Stimulated activated CD8-positive, alpha-beta memory T cell treated with anti-CD3 and anti-CD28 coated beads, Interleukin-12 subunit alpha, Interleukin-12 subunit beta, amount 100 ng/mL, for 1 hour (primary cell): ENCODE measurements at regions not wholly inside any gene's neighbourhood (a gene's known extent, or its start where the extent isn't known, plus 50 kb on each side); places are given as distances from the start of the nearest gene placed in this dataset.
"Not testable (repeated sequence)": the region's sequence is repeated elsewhere in the genome, so short reads cannot be mapped to it uniquely, and the experiment has no call there.

Experiments
- DNase-seq: peaks from one replicate; pipeline ENCODE4 v3.0.0-alpha.2; 2020; ENCODE audit warnings: low read depth

GRCh38 chr13:87736849-87737385 lies 65.7 kb downstream of the SLITRK5 start:
- no peak for DNase-seq

DNA sequence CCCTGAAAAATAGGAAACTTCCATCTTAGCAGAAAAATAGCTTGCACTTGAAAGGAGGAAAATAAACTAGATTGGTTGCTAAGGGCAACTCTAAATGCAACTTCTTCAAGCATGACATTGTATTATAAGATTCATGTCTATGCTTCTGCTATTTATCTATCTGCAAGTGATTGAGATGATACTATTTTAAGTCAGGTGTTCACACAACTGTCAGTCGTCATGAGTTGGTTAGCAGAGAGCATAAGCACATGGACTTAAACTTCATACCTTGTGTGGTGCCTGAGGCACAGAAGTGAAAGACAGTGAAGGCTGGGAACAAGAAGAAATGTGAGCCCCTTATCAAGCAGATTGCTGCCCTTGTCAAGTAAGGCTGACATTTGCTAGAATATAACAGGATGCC lies 82.9 kb downstream of the SLITRK5 start:
- no peak for DNase-seq

DNA sequence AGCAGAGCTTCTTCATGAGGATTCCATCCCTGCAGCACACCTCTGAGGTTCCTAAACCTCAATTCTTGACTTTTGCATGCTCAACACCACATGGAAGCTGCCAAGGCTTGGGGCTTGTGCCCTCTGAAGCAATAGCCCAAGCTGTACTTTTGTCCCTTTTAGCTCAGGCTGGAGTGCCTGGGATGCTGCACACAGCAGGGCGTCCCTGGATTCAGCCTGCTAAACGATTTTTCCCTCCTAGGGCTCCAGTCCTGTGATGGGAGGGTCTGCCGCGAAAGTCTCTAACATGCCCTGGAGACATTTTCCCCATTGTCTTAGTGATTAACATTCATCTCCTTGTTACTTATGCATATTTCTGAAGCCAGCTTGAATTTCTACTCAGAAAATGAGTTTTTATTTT lies 98.3 kb downstream of the SLITRK5 start:
- DNase-seq = no peak

GRCh38 chr13:87777387-87777786 lies 106.2 kb downstream of the SLITRK5 start:
- DNase-seq = no peak

DNA sequence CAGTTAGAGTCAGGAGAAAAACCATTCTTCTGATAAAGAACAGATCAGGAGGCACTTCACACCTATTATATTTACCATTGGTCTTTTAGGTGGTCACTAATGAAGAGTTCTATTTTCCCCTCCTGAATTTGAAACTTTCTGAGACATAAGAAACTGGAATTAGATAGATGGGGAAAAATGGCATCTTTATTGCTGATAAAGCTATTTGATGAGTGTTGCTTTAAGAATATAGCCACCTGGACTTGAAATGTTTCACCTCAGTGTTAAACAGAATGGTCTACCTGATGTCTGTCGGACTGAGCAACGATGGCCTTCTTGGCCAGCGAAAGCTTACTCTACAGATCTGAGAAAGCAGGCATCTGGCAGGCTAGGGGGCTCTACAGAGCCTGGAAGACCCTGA lies 107.0 kb downstream of the SLITRK5 start:
- no peak for DNase-seq

- no peak for DNase-seq
Measured at GRCh38 chr13:87779426-87779825, 108.3 kb downstream of the SLITRK5 start.

DNA sequence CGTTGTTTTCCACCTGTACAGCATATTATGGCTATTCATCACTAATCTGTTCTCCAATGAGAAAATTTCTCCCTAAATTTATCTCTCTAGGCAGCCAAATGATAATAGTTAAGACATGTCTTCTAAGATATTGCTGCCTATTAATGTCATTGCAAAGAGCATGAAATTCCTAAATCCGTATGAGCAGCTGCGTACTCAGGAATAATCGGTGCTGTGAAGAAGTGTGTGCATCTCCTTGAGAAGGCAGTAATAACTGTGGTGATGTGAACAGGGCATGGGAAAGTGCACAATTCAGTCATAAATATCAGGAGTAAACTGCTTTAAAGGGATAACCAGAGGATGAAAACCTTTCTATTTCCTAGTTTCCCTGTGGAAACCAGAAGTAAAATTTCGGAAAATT lies 112.2 kb downstream of the SLITRK5 start:
- no peak for DNase-seq

DNA sequence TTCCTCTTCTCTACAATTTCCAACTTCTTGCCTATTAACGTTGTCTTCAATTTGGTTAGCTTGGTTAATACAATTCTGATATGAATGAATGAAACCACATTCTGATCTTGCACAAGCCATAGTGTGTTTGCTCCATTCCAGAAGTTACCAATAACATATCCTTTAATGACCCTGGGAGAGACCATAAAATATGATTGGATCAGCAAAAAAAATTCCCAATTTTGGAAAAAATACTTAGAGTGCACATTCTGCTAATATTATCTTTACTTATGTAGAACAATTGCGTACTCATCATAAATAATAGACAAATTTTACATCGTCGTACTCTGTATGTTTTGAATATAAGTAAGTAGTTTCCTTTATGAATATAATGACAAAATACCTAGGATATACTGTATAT lies 117.2 kb downstream of the SLITRK5 start:
- no peak for DNase-seq

DNA sequence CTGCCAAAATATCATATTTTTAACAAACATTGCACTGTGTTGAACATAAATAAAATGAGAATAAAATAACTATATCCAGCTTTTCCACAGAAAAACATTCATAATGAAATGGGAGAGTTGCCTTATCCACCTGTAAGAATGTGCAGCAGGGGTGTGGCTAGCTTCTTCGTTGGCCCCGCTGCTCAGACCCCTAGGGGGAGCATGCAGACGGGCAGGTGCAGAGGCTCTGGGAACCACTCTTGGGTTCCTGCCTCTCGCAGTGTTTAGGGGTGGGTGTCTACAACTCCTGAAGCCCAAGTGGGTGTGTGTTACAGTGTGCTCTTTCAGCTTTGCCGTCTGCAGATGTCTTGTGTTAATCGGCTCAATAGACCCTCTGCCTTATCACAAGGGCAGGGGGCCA lies 121.7 kb downstream of the SLITRK5 start:
- DNase-seq = no peak

DNA sequence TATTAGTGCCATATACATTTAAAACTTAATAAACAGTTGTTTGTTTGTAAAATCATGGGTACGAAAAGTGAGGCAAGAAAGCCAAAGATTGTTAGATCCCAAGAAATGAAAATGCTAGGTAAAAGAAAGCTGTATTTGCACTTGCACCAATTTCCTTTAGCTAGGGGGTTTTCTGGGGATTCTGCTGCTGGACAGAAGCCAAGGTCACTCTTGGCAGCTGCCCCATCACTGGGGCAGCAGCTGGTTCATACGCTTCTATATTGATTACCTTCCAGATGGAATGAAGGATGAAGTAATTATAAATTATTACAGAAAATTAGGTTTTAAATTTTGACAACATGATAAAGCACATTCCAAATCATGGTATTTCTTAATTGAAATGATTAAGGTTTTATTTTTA lies 127.4 kb downstream of the SLITRK5 start:
- no peak for DNase-seq

DNA sequence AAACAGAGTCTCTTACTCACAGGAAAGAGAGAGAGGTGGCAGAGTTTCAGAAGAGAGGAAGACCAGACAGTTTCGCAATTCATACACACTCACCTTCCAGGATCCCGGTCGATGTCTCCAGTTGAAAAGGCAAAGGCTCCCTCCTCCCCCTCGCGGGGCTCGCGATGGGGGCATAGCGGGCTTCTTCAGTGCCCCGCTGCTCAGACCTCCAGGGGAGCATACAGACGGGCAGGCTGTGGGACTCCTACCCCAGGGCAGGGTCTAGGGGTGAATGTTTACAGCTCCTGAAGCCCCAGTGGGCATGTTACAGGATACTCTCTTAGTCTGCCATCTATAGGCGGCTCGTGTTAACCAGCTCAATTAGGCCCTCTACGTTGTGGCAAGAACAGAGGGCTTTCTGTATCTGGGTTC lies 139.2 kb downstream of the SLITRK5 start:
- no peak for DNase-seq

DNA sequence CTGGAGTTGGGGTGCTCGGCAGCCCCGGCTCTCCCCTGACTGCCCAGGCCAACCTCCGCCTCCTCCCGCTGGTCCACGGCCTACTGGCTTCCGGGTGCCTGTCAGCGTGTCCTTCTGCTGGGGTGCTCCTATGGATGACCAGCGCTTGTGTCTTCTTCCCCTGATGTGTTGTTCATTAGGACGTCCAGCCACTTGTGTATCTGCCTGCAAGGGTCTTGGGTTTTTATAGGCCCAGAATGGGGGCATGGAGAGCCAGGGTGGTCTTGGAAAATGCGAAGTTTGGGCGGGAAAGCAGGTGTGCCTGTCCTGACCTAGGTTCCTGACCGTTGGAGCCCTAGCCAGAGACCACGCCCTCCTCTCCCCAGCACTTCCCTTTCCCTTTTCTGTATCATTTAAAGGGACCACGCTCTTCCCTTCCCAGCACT lies 139.8 kb downstream of the SLITRK5 start:
- DNase-seq = no peak

GRCh38 chr13:87814403-87814802 lies 143.2 kb downstream of the SLITRK5 start:
- DNase-seq = no peak

DNA sequence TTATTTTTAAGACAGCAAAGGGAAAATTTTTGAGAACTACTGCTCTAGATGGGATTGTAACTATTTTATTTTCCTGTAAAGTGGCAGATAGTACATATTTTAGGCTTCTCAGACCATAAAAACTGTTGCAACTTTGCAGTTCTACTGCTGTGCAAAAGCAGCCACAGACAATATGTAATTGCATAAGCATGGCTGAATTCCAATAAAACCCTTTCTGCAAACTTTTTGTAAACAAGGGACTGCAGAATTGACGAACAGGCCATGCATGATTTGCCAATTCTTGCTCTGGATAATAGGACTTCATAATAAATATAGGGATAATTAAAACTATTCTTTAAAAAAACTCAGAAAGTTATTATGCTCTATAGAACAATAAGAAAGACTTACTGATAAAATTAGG lies 149.1 kb downstream of the SLITRK5 start:
- DNase-seq = no peak

DNA sequence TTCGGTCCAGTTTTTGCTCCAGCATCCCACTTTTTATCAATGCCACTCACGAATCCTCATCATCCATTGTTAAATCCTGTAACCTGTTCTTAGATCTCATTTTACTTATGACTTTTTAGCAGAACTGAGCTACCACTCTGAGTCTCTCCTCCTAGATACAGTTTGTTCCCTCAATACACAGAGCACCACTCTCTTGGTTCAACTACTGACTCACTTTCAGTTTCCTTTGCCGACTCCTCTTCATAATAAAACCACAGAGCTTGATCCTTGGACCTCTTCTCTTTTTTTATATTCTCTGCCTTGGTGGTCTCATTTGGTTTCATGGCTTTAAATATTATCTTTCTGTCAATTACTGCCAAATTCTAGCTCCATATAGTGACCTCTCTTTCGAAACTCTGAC lies 150.3 kb downstream of the SLITRK5 start:
- no peak for DNase-seq

GRCh38 chr13:87826301-87826700 lies 155.1 kb downstream of the SLITRK5 start:
- DNase-seq = not testable (repeated sequence)

GRCh38 chr13:87827479-87827878 lies 156.3 kb downstream of the SLITRK5 start:
- no peak for DNase-seq

- DNase-seq = no peak
Measured at GRCh38 chr13:87837522-87837921, 166.4 kb downstream of the SLITRK5 start.

DNA sequence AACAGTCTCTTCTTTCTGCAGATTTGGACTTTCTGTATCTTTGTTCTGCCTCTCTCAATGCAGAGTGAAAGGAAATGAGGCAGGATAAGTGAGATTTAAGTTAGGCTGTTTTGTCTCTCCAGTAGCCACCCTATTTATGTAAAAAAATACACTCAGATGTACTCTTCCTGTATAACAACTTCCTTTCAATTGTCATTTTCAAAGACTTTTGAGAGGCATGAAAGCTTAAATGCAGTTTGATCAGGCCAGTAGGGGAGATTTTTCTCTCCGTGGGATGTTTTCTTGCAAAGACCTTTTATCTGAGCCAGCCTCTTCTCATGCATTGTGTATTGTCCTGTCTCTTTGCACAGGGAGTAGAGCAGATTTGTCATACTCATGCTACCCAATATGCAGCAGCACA lies 166.8 kb downstream of the SLITRK5 start:
- no peak for DNase-seq

DNA sequence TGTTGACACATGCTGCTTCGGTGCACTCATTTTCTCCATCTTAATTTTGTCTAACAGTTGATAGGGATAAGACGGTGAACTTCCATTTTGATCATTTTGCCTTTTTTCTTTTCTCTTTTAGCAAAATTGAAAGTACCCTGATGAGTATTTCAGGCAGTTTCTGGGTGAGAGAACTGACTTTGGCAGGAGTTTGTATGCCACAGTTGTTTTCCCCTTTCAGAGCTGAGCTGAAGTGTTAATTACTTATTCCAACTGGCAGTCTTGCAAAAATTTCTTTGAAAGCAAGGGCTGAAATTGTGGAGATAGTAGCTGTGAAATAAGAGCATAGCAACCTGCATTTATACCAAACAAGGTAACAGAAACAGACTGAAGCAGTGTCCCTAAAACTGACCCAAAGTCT lies 180.2 kb downstream of the SLITRK5 start:
- no peak for DNase-seq

- DNase-seq = no peak
Measured at GRCh38 chr13:87855553-87855952, 184.4 kb downstream of the SLITRK5 start.

- no peak for DNase-seq
Measured at GRCh38 chr13:87859261-87859660, 188.1 kb downstream of the SLITRK5 start.

GRCh38 chr13:87867426-87867825 lies 196.3 kb downstream of the SLITRK5 start:
- no peak for DNase-seq

DNA sequence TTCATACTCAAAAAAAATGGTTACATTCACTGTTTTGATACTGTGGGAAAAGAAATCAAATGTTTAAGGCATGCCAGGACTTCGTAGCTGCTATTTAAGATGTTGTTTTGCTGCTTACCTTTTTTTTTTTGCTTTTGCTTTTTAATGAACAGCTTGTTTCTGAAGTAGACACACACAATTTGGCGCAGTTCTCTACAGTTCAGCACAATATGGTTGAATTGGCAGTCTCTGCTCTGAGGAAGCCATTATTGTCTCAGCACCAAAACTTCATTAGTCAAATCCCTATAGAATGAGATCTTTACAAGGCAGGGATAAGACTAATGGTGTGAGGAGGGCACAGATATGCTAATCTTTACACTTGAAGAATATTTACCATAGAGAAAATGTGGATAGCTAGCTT lies 197.6 kb downstream of the SLITRK5 start:
- no peak for DNase-seq

- no peak for DNase-seq
Measured at GRCh38 chr13:87872813-87873212, 201.6 kb downstream of the SLITRK5 start.
